MM.1S (cell line): ENCODE measurements at regions not wholly inside any gene's neighbourhood (a gene's known extent, or its start where the extent isn't known, plus 50 kb on each side); places are given as distances from the start of the nearest gene placed in this dataset.

Source experiments
- EZH2 ChIP-seq: fragments of 300-600 bp; sonication (generic); optimal IDR thresholded peaks from 2 replicates; pipeline ENCODE3; 2017; ENCODE audit warnings: low read depth, mild to moderate bottlenecking, antibody characterized with exemption, low read length, mixed read lengths
- TF ChIP-seq, protein P1 (sequence below): fragments of 300-600 bp; sonication (generic); IDR thresholded peaks from 2 replicates; pipeline ENCODE4 v1.5.1; 2016; ENCODE audit warnings: antibody characterized with exemption, low read length, mixed read lengths

DNA sequence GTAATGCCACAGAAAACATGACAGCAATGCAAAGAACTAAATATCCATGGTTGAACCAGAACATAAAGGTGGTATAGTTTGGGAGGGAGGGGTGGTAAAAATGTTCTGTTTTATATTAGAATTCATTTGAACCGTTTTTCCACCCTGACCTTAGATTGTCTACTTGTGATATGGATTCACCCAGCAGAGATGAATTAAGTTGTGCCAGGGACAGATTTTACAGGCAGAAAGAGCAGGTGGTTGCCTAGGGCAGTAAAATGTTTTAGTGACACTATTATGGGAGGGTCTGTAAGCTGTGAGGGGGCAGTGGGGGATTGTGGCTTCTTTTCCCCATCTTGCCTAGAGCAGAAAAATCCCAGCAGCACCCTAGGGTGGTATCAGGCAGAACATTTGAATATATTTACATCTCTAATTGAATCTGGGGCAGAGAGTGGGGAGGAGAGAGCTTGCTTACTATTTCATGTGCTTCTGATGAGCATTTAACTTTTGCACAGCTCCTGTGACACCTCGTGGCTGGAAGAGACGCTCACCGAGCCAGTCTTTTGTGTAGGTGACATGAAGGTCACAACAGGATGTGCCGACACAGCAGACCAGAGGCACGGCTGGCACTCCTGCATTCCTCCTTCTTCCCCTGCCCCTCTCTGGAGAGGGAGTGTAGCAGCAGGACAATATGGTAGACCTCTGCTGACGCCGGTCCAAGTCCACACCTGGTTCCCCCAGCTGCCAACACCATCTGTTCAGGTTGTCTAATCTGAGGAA, 452.3 kb downstream of the IRS2 start:
- TF ChIP-seq, protein P1, sequence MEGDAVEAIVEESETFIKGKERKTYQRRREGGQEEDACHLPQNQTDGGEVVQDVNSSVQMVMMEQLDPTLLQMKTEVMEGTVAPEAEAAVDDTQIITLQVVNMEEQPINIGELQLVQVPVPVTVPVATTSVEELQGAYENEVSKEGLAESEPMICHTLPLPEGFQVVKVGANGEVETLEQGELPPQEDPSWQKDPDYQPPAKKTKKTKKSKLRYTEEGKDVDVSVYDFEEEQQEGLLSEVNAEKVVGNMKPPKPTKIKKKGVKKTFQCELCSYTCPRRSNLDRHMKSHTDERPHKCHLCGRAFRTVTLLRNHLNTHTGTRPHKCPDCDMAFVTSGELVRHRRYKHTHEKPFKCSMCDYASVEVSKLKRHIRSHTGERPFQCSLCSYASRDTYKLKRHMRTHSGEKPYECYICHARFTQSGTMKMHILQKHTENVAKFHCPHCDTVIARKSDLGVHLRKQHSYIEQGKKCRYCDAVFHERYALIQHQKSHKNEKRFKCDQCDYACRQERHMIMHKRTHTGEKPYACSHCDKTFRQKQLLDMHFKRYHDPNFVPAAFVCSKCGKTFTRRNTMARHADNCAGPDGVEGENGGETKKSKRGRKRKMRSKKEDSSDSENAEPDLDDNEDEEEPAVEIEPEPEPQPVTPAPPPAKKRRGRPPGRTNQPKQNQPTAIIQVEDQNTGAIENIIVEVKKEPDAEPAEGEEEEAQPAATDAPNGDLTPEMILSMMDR = no peak
- TF ChIP-seq EZH2 = no peak
